Gastroesophageal sphincter (tissue), 4 donors: ENCODE measurements at regions not wholly inside any gene's neighbourhood (a gene's known extent, or its start where the extent isn't known, plus 50 kb on each side); places are given as distances from the start of the nearest gene placed in this dataset.

Experiments
- ATAC-seq: fragments of 150-250 bp; one replicate; pipeline ENCODE4 v1.9.1; 2016; ENCODE audit warnings: mild to moderate bottlenecking, moderate library complexity
- H3K27ac ChIP-seq, 4 donors: fragments of 200-600 bp; sonication (generic) in 3 of 4; 1 replicate in 3 of 4; 2 replicates in 1 of 4; pipeline ENCODE4 v1.5.1; 2016 to 2019
- H3K27me3 ChIP-seq: fragments of 200-600 bp; sonication (generic); one replicate; pipeline ENCODE4 v1.5.1; 2019
- H3K36me3 ChIP-seq, 2 donors: fragments of 200-600 bp; sonication (generic); one replicate each; pipeline ENCODE4 v1.5.1; 2019; ENCODE audit warnings: control low read depth in 1 of 2
- H3K4me1 ChIP-seq, 3 donors: fragments of 200-600 bp; sonication (generic); 1 replicate in 2 of 3; 2 replicates in 1 of 3; pipeline ENCODE4 v1.5.1; 2016 to 2019; ENCODE audit warnings: control low read depth in 2 of 3
- H3K4me3 ChIP-seq, 2 donors: fragments of 200-600 bp; sonication (generic); one replicate each; pipeline ENCODE4 v1.5.1; 2019; ENCODE audit warnings: mild to moderate bottlenecking in 1 of 2, moderate library complexity in 1 of 2
- H3K9me3 ChIP-seq, 3 donors: fragments of 200-600 bp; sonication (generic); one replicate each; pipeline ENCODE4 v1.5.1; 2017 to 2019; ENCODE audit warnings: control low read depth in 2 of 3
- EP300 ChIP-seq: sonication (generic); formaldehyde crosslinking; IDR thresholded peaks from one replicate; pipeline ENCODE4 v1.6.1; 2017; ENCODE audit warnings: antibody characterized with exemption, mild to moderate bottlenecking
- POLR2A ChIP-seq, 2 donors: fragments of 450-650 bp; IDR thresholded peaks; one replicate each; pipeline ENCODE4 v1.6.1; 2017; ENCODE audit warnings: antibody characterized with exemption in 2 of 2, mild to moderate bottlenecking in 2 of 2, moderate library complexity in 1 of 2
- POLR2AphosphoS5 ChIP-seq: sonication (generic); formaldehyde crosslinking; IDR thresholded peaks from one replicate; pipeline ENCODE4 v1.6.1; 2017; ENCODE audit warnings: antibody characterized with exemption
- WGBS, 2 donors: methylation state at CpG; one replicate each; pipeline ENCODE4 v1.1.5; 2018; ENCODE audit warnings: low coverage in 1 of 2; 5-methylcytosine and 5-hydroxymethylcytosine counted together
- TF ChIP-seq, protein P1 (sequence below), 4 experiments: fragments of 200-600 bp in 2 of 4; fragments of 450-650 bp in 2 of 4; sonication (generic) in 1 of 4; IDR thresholded peaks; one replicate each; pipeline ENCODE4 v1.5.1; 2017 to 2019; ENCODE audit warnings: antibody characterized with exemption in 4 of 4, mild to moderate bottlenecking in 2 of 4, moderate library complexity in 2 of 4

DNA sequence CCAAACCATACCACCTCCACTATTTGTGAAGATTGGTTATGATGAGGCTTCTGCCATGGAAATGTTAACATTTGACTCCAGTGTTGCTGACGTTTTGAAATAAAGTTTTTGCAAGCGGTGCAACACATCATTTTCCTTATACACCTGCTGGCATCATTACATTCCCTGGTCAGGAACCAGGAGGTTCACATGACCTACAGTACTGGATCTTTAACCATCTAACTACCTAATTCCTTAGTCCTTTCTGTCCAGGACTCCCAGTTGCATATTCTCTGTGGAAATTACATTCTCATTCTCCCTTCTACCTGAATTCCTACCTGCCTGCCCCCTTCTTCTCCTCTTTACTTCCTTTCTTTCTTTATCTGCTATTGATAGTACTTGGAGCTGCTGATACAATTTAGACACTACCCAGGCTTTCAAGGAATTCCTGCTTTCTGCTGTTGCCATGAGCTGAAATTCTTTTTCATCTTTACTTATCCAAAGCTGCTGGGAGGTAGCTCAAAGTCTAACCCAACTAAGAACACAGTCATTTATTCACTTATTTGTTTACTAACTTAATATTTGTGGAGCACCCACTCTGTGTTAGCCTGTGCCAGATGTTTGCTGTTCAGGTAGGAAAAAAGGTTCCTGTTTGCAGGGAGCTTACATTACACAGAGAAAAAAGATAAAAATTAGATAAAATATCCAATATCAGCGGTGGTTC lies 144.2 kb downstream of the EDEM1 start:
- TF ChIP-seq POLR2A (IDR thresholded peaks at IDR 0.05), result no peak
- no peak for TF ChIP-seq POLR2AphosphoS5
- no peak for TF ChIP-seq EP300
- TF ChIP-seq, protein P1, sequence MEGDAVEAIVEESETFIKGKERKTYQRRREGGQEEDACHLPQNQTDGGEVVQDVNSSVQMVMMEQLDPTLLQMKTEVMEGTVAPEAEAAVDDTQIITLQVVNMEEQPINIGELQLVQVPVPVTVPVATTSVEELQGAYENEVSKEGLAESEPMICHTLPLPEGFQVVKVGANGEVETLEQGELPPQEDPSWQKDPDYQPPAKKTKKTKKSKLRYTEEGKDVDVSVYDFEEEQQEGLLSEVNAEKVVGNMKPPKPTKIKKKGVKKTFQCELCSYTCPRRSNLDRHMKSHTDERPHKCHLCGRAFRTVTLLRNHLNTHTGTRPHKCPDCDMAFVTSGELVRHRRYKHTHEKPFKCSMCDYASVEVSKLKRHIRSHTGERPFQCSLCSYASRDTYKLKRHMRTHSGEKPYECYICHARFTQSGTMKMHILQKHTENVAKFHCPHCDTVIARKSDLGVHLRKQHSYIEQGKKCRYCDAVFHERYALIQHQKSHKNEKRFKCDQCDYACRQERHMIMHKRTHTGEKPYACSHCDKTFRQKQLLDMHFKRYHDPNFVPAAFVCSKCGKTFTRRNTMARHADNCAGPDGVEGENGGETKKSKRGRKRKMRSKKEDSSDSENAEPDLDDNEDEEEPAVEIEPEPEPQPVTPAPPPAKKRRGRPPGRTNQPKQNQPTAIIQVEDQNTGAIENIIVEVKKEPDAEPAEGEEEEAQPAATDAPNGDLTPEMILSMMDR (IDR thresholded peaks at IDR 0.05), result no peak
- H3K27me3 ChIP-seq, result no peaks in the 10 kb centered on the region
- no peaks in the 10 kb centered on the region for H3K4me1 ChIP-seq
- H3K4me3 ChIP-seq, result no peak overlapping the region
- H3K27ac ChIP-seq, result no peak overlapping the region
- ATAC-seq, result no peak
- 69 to 74% methylated on average over 3 of the region's 3 CpGs for WGBS, 2 donors
- H3K9me3 ChIP-seq, result no peaks in the 10 kb centered on the region
- H3K36me3 ChIP-seq, result no peaks in the 10 kb centered on the region

DNA sequence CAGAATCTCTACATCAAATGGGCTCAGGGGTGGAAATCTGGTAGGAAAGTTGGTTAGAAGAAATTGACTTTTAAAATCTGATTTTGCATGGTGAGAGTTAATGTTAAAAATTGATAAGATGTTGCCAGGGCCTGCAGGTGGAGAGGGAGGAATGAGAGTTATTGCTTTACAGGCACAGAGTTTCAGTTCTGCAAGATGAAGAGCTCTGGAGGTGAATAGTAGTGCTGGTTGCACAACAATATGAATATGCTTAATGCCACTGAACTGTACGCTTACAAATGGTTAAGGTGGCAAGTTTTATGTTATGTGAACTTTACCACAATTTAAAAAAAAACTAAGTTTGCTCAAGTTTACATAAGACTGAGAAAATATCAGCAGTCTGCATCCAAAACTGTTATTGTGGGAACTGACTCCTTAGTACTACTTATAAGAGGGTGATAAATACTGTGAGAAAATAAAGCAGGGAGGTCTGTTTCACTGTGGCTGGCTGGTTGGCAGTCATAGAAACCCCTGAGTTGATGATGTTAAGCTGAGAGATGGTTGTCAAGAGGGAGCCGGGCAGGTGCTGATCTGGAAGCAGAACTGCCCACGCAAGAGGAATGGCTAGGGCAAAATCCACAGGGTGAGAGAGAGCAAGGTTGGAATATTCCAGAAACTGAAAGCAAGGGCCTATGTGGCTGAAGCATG lies 144.9 kb downstream of the EDEM1 start:
- no peak for ATAC-seq
- no peak for TF ChIP-seq POLR2A (IDR thresholded peaks at IDR 0.05)
- TF ChIP-seq, protein P1 (IDR thresholded peaks at IDR 0.05), result no peak
- no peak for TF ChIP-seq POLR2AphosphoS5
- TF ChIP-seq EP300, result no peak
- no peak overlapping the region for H3K27ac ChIP-seq
- WGBS, 2 donors, result 45 to 65% methylated on average over 3 of the region's 3 CpGs
- H3K27me3 ChIP-seq, result no peaks in the 10 kb centered on the region
- H3K4me1 ChIP-seq, result no peaks in the 10 kb centered on the region
- H3K36me3 ChIP-seq, result no peaks in the 10 kb centered on the region
- H3K9me3 ChIP-seq, result no peaks in the 10 kb centered on the region
- no peak overlapping the region for H3K4me3 ChIP-seq

GRCh38 chr3:5339967-5340535 lies 152.5 kb downstream of the EDEM1 start:
- Histone ChIP-seq H3K4me3 (no peak overlapping the region), H3K36me3 (no peaks in the 10 kb centered on the region), H3K4me1 (no peaks in the 10 kb centered on the region), H3K27me3 (no peaks in the 10 kb centered on the region), H3K27ac (no peak overlapping the region), H3K9me3 (no peaks in the 10 kb centered on the region)
- WGBS, 2 donors, result 63 to 88% methylated on average over 1 to 6 of the region's 8 CpGs
- TF ChIP-seq POLR2A (IDR thresholded peaks at IDR 0.05) (no peak), POLR2AphosphoS5 (no peak), EP300 (no peak)
- TF ChIP-seq, protein P1 (IDR thresholded peaks at IDR 0.05), result no peak
- no peak for ATAC-seq

- no peak overlapping the region for H3K4me3 ChIP-seq
- no peak overlapping the region for H3K27ac ChIP-seq
- no peaks in the 10 kb centered on the region for H3K27me3 ChIP-seq
- WGBS, 2 donors, result 60 to 83% methylated on average over 1 to 7 of the region's 7 CpGs
- no peaks in the 10 kb centered on the region for H3K9me3 ChIP-seq
- no peaks in the 10 kb centered on the region for H3K36me3 ChIP-seq
- ATAC-seq, result no peak
- TF ChIP-seq, protein P1 (IDR thresholded peaks at IDR 0.05), result no peak
- TF ChIP-seq POLR2AphosphoS5, result no peak
- TF ChIP-seq EP300, result no peak
- no peak for TF ChIP-seq POLR2A (IDR thresholded peaks at IDR 0.05)
- H3K4me1 ChIP-seq, result no peaks in the 10 kb centered on the region
These were observed 154.1 kb downstream of the EDEM1 start for GRCh38 chr3:5341610-5342009.

- no peaks in the 10 kb centered on the region for H3K4me1 ChIP-seq
- TF ChIP-seq POLR2AphosphoS5 (no peak), EP300 (no peak), POLR2A (IDR thresholded peaks at IDR 0.05) (no peak)
- TF ChIP-seq, protein P1 (IDR thresholded peaks at IDR 0.05), result no peak
- no peaks in the 10 kb centered on the region for H3K36me3 ChIP-seq
- no peaks in the 10 kb centered on the region for H3K9me3 ChIP-seq
- WGBS, 2 donors, result 33 to 60% methylated on average over 1 to 2 of the region's 2 CpGs
- H3K27ac ChIP-seq, result no peak overlapping the region
- no peak for ATAC-seq
- no peak overlapping the region for H3K4me3 ChIP-seq
- no peaks in the 10 kb centered on the region for H3K27me3 ChIP-seq
These were observed 156.0 kb downstream of the EDEM1 start for GRCh38 chr3:5343459-5343858.
